ENCODE measurements at regions not wholly inside any gene's neighbourhood (a gene's known extent, or its start where the extent isn't known, plus 50 kb on each side); places are given as distances from the start of the nearest gene placed in this dataset.

DNA sequence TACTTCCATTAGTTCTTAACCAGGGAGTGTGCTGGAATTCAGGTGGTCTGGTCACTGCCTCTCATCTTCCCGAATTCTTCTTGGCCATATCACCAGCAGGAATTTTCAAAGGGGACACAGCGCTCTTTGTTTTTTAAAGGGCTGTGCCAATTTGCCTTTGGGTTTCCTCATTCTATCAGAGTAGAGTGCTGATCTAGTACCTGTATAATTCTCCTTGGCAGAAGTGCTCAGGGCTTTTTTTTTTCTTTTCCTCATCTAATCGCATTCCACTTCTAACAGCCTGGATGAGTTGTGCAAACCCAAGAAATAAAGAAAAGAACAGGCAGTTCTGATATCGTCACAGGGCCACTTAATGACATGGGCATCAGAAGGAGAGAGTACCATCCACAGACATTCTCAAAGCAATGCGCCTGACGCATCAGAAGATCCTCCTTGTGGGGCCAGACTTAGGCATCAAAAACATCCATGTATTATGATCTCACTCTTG is 121.0 kb downstream of the ASB7 start:
- DNase-seq (ENCODE audit: low read depth) (no peak), FAIRE-seq (no peak)
- Mint-ChIP-seq H3K4me1 (ENCODE audit: low read depth, unreplicated experiment) (peaks cover 60% of the 10 kb centered on the region), H3K9me3 (ENCODE audit: unreplicated experiment) (peaks cover 1% of the 10 kb centered on the region), H3K4me3 (ENCODE audit: unreplicated experiment) (no peak overlapping the region), H3K27ac (ENCODE audit: unreplicated experiment) (peak overlapping the region; percentile 92), H3K27me3 (ENCODE audit: low read depth, unreplicated experiment) (no peaks in the 10 kb centered on the region), H3K36me3 (ENCODE audit: low read depth, unreplicated experiment) (no peaks in the 10 kb centered on the region)
- Histone ChIP-seq H3K27ac (ENCODE audit: low read depth, low read length) (peak overlapping the region; percentile 99), H4K20me1 (ENCODE audit: insufficient read depth, low read length) (no peaks in the 10 kb centered on the region), H2AFZ (ENCODE audit: low read depth, low read length) (no peak overlapping the region), H3K4me3 (ENCODE audit: insufficient read depth, low read depth, low read length) (no peak overlapping the region), H3K9me3 (ENCODE audit: insufficient read depth, low read depth, low read length) (no peaks in the 10 kb centered on the region), H3K4me1 (ENCODE audit: insufficient read depth, low read length) (peaks cover 55% of the 10 kb centered on the region), H3K9ac (ENCODE audit: low read length) (peak overlapping the region; percentile 80), H3K36me3 (ENCODE audit: insufficient read depth, low read length) (no peaks in the 10 kb centered on the region), H3K27me3 (ENCODE audit: insufficient read depth, low read length) (no peaks in the 10 kb centered on the region), H3K79me2 (ENCODE audit: insufficient read depth, low read length) (no peaks in the 10 kb centered on the region), H3K4me2 (ENCODE audit: low read length) (peak overlapping the region; percentile 78)
- TF ChIP-seq CTCF (IDR thresholded peaks at IDR 0.05; ENCODE audit: insufficient read depth, low read depth, low read length), result no peak
- TF ChIP-seq EZH2 (IDR thresholded peaks at IDR 0.05; ENCODE audit: insufficient read depth, low read length), result no peak

DNA sequence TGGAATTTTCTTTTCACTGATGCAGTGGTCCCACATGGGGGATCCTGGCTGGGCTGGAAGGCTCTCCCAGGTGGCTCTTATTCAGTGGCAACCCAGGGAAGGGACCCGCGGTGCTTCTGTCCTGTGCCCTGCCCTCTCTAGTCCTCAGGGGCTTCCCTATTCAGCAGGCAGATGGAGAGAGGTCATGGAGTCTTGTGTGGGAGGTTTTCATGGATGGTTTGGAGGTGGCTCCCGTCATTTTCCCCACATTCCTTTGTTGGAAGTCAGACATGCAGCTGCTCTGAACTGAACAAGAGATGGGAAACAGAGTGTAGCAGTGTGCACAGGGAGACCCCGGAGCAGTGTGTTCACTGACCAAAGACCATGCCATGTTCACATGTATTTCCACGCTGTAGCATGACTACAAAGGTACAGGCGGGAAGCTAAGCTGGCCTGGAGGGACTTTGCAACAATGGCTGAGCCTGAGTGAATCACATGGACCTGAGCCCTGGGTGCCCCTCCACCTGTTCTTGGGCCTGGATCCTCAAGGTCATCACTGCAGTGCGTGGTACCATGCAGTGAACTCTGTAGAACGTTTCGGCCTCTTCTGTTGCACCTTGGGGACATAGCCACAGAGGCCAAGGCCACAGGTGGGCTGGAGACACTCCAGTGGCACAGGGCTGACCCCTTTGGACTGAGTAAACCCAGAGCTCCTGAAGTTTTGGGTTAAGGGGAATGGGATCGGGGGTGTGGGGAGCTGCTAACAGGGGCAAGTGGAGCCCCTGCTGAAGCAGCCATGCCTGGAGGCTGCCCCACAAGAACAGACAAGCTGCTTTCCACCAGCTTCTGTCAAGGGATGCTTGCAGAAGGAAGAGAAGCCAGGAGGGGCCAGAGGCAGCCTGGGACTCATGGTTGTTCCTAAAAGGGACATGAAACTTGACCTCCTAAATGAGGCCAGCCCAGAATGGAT is 123.0 kb downstream of the ASB7 start:
- FAIRE-seq, result peak; percentile 76
- H3K36me3 ChIP-seq (ENCODE audit: insufficient read depth, low read length), result no peaks in the 10 kb centered on the region
- peak overlapping the region; percentile 31 for H2AFZ ChIP-seq (ENCODE audit: low read depth, low read length)
- H3K4me3 ChIP-seq (ENCODE audit: insufficient read depth, low read depth, low read length), result no peak overlapping the region
- H3K27me3 Mint-ChIP-seq (ENCODE audit: low read depth, unreplicated experiment), result peaks cover 5% of the 10 kb centered on the region
- peak overlapping the region; percentile 80 for H3K27ac ChIP-seq (ENCODE audit: low read depth, low read length)
- peak; percentile 94 for DNase-seq (ENCODE audit: low read depth)
- no peak for TF ChIP-seq EZH2 (IDR thresholded peaks at IDR 0.05; ENCODE audit: insufficient read depth, low read length)
- TF ChIP-seq CTCF (IDR thresholded peaks at IDR 0.05; ENCODE audit: insufficient read depth, low read depth, low read length), result no peak
- H3K4me1 Mint-ChIP-seq (ENCODE audit: low read depth, unreplicated experiment), result peaks cover 60% of the 10 kb centered on the region
- H3K9ac ChIP-seq (ENCODE audit: low read length), result peak overlapping the region; percentile 55
- H3K79me2 ChIP-seq (ENCODE audit: insufficient read depth, low read length), result no peaks in the 10 kb centered on the region
- no peaks in the 10 kb centered on the region for H3K27me3 ChIP-seq (ENCODE audit: insufficient read depth, low read length)
- no peaks in the 10 kb centered on the region for H4K20me1 ChIP-seq (ENCODE audit: insufficient read depth, low read length)
- H3K4me2 ChIP-seq (ENCODE audit: low read length), result peak overlapping the region; percentile 46
- peak overlapping the region; percentile 95 for H3K27ac Mint-ChIP-seq (ENCODE audit: unreplicated experiment)
- H3K4me3 Mint-ChIP-seq (ENCODE audit: unreplicated experiment), result no peak overlapping the region
- no peaks in the 10 kb centered on the region for H3K9me3 ChIP-seq (ENCODE audit: insufficient read depth, low read depth, low read length)
- H3K4me1 ChIP-seq (ENCODE audit: insufficient read depth, low read length), result peaks cover 53% of the 10 kb centered on the region
- peaks cover 1% of the 10 kb centered on the region for H3K9me3 Mint-ChIP-seq (ENCODE audit: unreplicated experiment)
- H3K36me3 Mint-ChIP-seq (ENCODE audit: low read depth, unreplicated experiment), result no peaks in the 10 kb centered on the region

DNA sequence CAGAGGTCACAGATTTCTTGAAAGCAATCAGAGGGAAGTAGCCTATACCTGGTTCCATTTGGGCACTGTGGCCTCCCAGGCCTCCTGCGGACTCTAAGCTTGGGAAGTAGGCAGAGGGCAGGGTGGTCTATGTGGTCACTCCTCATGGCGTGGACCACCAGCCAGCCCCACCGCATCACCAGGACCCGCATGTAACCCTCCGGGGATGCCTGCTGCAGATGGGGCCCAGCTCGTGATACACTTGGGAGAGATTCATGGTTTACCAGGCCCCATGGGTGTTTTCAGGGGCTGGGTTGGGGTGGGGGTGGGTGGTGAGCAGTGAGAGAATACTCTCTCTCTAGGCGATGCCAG is 123.7 kb downstream of the ASB7 start:
- Histone ChIP-seq H3K9me3 (ENCODE audit: insufficient read depth, low read depth, low read length) (no peaks in the 10 kb centered on the region), H3K4me3 (ENCODE audit: insufficient read depth, low read depth, low read length) (no peak overlapping the region), H3K4me1 (ENCODE audit: insufficient read depth, low read length) (peaks cover 46% of the 10 kb centered on the region), H3K36me3 (ENCODE audit: insufficient read depth, low read length) (no peaks in the 10 kb centered on the region), H3K27ac (ENCODE audit: low read depth, low read length) (peak overlapping the region; percentile 80), H3K27me3 (ENCODE audit: insufficient read depth, low read length) (no peaks in the 10 kb centered on the region), H3K79me2 (ENCODE audit: insufficient read depth, low read length) (no peaks in the 10 kb centered on the region), H2AFZ (ENCODE audit: low read depth, low read length) (peak overlapping the region; percentile 21), H3K4me2 (ENCODE audit: low read length) (peak overlapping the region; percentile 46), H4K20me1 (ENCODE audit: insufficient read depth, low read length) (no peaks in the 10 kb centered on the region), H3K9ac (ENCODE audit: low read length) (peak overlapping the region; percentile 55)
- Mint-ChIP-seq H3K4me3 (ENCODE audit: unreplicated experiment) (no peak overlapping the region), H3K27ac (ENCODE audit: unreplicated experiment) (peak overlapping the region; percentile 73), H3K36me3 (ENCODE audit: low read depth, unreplicated experiment) (no peaks in the 10 kb centered on the region), H3K9me3 (ENCODE audit: unreplicated experiment) (peaks cover 1% of the 10 kb centered on the region), H3K4me1 (ENCODE audit: low read depth, unreplicated experiment) (peaks cover 53% of the 10 kb centered on the region), H3K27me3 (ENCODE audit: low read depth, unreplicated experiment) (peaks cover 5% of the 10 kb centered on the region)
- TF ChIP-seq CTCF (IDR thresholded peaks at IDR 0.05; ENCODE audit: insufficient read depth, low read depth, low read length) (no peak), EZH2 (IDR thresholded peaks at IDR 0.05; ENCODE audit: insufficient read depth, low read length) (no peak)
- no peak for FAIRE-seq
- no peak for DNase-seq (ENCODE audit: low read depth)
